Testis (tissue), 2 donors: ENCODE measurements at regions not wholly inside any gene's neighbourhood (a gene's known extent, or its start where the extent isn't known, plus 50 kb on each side); places are given as distances from the start of the nearest gene placed in this dataset.

Source experiments
- POLR2A ChIP-seq: fragments of 450-650 bp; IDR thresholded peaks from one replicate; pipeline ENCODE4 v1.6.1; 2017; ENCODE audit warnings: antibody characterized with exemption, mild to moderate bottlenecking, moderate library complexity
- TF ChIP-seq, protein P1 (sequence below), 3 experiments: fragments of 450-650 bp in 2 of 3; fragments of 200-600 bp in 1 of 3; sonication (generic) in 1 of 3; IDR thresholded peaks; one replicate each; pipeline ENCODE4 v1.5.1; 2016 to 2019; ENCODE audit warnings: antibody characterized with exemption in 3 of 3, mild to moderate bottlenecking in 2 of 3, moderate library complexity in 1 of 3

DNA sequence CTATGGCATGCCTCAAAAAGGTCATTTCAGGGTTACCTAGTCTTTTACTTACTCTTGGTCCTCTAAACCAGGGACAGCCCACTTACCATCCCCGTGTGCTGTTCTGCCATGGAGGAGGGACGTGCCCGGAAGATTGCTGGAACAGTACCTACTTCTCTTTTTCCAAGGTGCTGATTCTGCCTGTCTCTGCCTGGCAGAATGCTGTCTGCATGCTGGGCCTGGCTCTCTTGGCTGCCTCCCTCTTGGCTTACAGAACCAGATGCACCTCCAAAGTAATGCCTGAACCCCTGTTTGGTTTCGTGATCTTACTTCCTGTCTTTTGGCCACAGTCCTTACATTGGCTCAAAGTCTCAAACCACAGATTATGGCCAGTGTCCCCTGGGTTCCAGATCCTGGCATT, 120.7 kb upstream of the NT5E start:
- TF ChIP-seq, protein P1, sequence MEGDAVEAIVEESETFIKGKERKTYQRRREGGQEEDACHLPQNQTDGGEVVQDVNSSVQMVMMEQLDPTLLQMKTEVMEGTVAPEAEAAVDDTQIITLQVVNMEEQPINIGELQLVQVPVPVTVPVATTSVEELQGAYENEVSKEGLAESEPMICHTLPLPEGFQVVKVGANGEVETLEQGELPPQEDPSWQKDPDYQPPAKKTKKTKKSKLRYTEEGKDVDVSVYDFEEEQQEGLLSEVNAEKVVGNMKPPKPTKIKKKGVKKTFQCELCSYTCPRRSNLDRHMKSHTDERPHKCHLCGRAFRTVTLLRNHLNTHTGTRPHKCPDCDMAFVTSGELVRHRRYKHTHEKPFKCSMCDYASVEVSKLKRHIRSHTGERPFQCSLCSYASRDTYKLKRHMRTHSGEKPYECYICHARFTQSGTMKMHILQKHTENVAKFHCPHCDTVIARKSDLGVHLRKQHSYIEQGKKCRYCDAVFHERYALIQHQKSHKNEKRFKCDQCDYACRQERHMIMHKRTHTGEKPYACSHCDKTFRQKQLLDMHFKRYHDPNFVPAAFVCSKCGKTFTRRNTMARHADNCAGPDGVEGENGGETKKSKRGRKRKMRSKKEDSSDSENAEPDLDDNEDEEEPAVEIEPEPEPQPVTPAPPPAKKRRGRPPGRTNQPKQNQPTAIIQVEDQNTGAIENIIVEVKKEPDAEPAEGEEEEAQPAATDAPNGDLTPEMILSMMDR (IDR thresholded peaks at IDR 0.05): no peak
- no peak for TF ChIP-seq POLR2A
